Esophagus squamous epithelium (tissue), 5 donors: ENCODE measurements at regions not wholly inside any gene's neighbourhood (a gene's known extent, or its start where the extent isn't known, plus 50 kb on each side); places are given as distances from the start of the nearest gene placed in this dataset.

ENCODE experiments used
- DNase-seq: peaks from one replicate; lab custom pipeline; 2025; lab: John Stamatoyannopoulos, UW
- H3K27ac ChIP-seq, 4 donors: fragments of 200-600 bp; sonication (generic); one replicate each; pipeline ENCODE4 v1.5.1; 2016 to 2019; ENCODE audit warnings: mild to moderate bottlenecking in 1 of 4
- H3K27me3 ChIP-seq, 4 donors: fragments of 200-600 bp; sonication (generic); 1 replicate in 3 of 4; 2 replicates in 1 of 4; pipeline versions ENCODE4 v1.5.1 to v1.6.0; 2017 to 2021; ENCODE audit warnings: antibody characterized with exemption in 1 of 4
- H3K36me3 ChIP-seq, 3 donors: fragments of 200-600 bp; sonication (generic); one replicate each; pipeline ENCODE4 v1.5.1; 2016 to 2019
- H3K4me1 ChIP-seq, 3 donors: fragments of 200-600 bp; sonication (generic); one replicate each; pipeline ENCODE4 v1.5.1; 2017 to 2019
- H3K4me3 ChIP-seq, 4 donors: fragments of 200-600 bp; sonication (generic); 1 replicate in 3 of 4; 2 replicates in 1 of 4; pipeline ENCODE4 v1.5.1; 2016 to 2019; ENCODE audit warnings: mild to moderate bottlenecking in 2 of 4, moderate library complexity in 1 of 4
- H3K9me3 ChIP-seq, 3 donors: fragments of 200-600 bp; sonication (generic); one replicate each; pipeline ENCODE4 v1.5.1; 2016 to 2019
- POLR2A ChIP-seq, 4 donors: fragments of 450-650 bp; IDR thresholded peaks; one replicate each; pipeline ENCODE4 v1.6.1; 2017; ENCODE audit warnings: antibody characterized with exemption in 4 of 4, mild to moderate bottlenecking in 4 of 4, moderate library complexity in 3 of 4
- WGBS, 2 donors: methylation state at CpG; one replicate each; pipeline ENCODE4 v1.1.5; 2018; 5-methylcytosine and 5-hydroxymethylcytosine counted together
- intact Hi-C: fragments of 100-400 bp; cut with DNase I; formaldehyde crosslinking; loops from one replicate; pipeline ENCODE4 v1.15.0; 2022
- TF ChIP-seq, protein P1 (sequence below), 6 experiments: fragments of 450-650 bp in 4 of 6; fragments of 200-600 bp in 2 of 6; sonication (generic) in 2 of 6; IDR thresholded peaks; one replicate each; pipeline ENCODE4 v1.5.1; 2016 to 2019; ENCODE audit warnings: antibody characterized with exemption in 6 of 6, mild to moderate bottlenecking in 4 of 6, moderate library complexity in 4 of 6
- donor health status: DM: yes; HTN: yes; CAD: no.

DNA sequence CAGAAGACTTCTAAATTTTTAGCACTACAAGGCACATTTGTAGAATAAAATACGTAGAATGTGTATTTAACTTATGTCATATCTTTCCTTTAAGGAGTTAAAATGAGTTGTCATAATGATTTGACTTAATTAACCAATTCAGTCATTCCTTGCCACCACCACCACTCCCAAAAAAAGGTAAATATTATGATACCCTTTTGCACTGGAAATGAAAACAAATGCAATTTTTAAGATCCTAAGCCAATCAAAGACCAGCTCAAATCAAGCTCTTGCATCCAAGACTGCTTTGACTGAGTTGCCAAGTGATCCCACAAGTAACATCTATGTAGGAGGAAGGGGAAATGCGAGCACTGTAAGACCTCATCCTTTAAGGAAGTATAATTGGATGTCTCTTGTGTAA is 426.6 kb upstream of the ATP11B start:
- peaks cover 0 to 23% (median 4%) of the 10 kb centered on the region in 3 donors for H3K4me1 ChIP-seq
- no peak overlapping the region for H3K4me3 ChIP-seq
- TF ChIP-seq, protein P1, sequence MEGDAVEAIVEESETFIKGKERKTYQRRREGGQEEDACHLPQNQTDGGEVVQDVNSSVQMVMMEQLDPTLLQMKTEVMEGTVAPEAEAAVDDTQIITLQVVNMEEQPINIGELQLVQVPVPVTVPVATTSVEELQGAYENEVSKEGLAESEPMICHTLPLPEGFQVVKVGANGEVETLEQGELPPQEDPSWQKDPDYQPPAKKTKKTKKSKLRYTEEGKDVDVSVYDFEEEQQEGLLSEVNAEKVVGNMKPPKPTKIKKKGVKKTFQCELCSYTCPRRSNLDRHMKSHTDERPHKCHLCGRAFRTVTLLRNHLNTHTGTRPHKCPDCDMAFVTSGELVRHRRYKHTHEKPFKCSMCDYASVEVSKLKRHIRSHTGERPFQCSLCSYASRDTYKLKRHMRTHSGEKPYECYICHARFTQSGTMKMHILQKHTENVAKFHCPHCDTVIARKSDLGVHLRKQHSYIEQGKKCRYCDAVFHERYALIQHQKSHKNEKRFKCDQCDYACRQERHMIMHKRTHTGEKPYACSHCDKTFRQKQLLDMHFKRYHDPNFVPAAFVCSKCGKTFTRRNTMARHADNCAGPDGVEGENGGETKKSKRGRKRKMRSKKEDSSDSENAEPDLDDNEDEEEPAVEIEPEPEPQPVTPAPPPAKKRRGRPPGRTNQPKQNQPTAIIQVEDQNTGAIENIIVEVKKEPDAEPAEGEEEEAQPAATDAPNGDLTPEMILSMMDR (IDR thresholded peaks at IDR 0.05): no peak
- no peak for TF ChIP-seq POLR2A (IDR thresholded peaks at IDR 0.05)
- H3K9me3 ChIP-seq: no peaks in the 10 kb centered on the region
- no peaks in the 10 kb centered on the region for H3K27me3 ChIP-seq
- 80 to 83% methylated on average over 2 of the region's 2 CpGs for WGBS, 2 donors
- intact Hi-C loops: no loop called here
- no peaks in the 10 kb centered on the region for H3K36me3 ChIP-seq
- DNase-seq: no peak
- H3K27ac ChIP-seq: no peak overlapping the region

DNA sequence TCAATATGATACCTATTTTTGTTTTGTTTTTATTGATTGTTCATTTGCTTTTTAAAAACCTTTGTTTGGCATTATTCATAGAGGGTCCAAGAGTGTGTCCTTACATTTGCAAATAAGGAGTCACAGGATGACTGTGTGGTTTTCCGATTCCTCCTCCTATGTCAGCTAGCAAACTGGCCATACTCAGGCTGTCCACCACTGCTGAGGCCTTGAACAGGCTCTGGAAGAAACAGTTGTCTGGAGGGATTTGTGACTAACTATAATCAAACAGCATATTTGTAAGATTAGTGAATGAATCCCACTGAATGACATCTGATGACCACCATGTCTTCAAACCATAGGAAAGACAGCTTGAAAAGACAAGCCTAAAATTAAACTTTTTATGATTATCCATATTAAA is 423.4 kb upstream of the ATP11B start:
- H3K27me3 ChIP-seq: no peaks in the 10 kb centered on the region
- no peaks in the 10 kb centered on the region for H3K36me3 ChIP-seq
- intact Hi-C loops: no loop called here
- H3K9me3 ChIP-seq: no peaks in the 10 kb centered on the region
- TF ChIP-seq, protein P1 (IDR thresholded peaks at IDR 0.05): no peak
- no peak for TF ChIP-seq POLR2A (IDR thresholded peaks at IDR 0.05)
- 100% methylated on average over 1 of the region's 1 CpG for WGBS, 2 donors
- H3K27ac ChIP-seq: no peak overlapping the region
- no peak for DNase-seq
- H3K4me3 ChIP-seq: no peak overlapping the region
- H3K4me1 ChIP-seq: peaks cover 0 to 24% (median 4%) of the 10 kb centered on the region in 3 donors

DNA sequence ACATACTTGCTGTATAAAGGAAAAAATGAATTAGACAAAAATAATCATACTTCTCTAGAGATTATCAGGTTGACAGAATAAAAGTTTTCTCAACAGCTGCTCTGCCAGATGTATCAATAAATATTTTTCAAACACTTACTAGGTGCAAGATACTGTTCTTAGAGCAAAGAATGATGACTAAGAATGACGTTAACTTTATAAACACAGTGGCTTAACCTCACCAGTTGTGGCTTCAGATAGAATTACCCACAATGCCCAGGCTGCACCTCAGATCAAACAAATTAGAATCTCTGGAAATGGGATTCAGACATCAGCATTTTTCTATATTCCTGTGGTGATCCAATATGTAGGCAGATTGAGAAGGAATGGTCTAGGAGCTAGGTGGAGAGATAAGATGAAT is 422.4 kb upstream of the ATP11B start:
- no peak for DNase-seq
- Histone ChIP-seq H3K27ac (no peak overlapping the region), H3K4me1 (peaks cover 0 to 13% (median 0%) of the 10 kb centered on the region in 3 donors), H3K4me3 (no peak overlapping the region), H3K36me3 (no peaks in the 10 kb centered on the region), H3K9me3 (no peaks in the 10 kb centered on the region), H3K27me3 (no peaks in the 10 kb centered on the region)
- 13 to 26% methylated on average over 1 of the region's 1 CpG for WGBS, 2 donors
- intact Hi-C loops: no loop called here
- TF ChIP-seq POLR2A (IDR thresholded peaks at IDR 0.05): no peak
- TF ChIP-seq, protein P1 (IDR thresholded peaks at IDR 0.05): no peak

DNA sequence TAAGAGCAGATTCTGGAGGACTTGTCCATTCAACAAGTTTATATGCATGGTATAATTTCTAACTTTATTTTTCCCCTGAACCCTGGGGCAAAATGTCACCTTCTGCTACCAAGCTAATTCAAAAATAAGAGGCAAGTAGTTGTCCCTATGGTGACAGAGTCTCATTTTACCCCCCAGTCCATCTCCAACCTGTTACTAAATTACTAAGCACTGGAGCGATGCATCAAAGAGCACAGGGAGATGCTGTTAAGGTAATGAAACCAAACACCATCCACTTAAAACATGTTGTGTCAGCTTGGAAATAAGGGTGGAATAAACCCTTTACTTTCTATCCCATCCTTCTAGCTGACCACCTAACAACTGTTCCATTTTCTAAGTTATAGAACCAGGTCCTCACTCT is 417.4 kb upstream of the ATP11B start:
- DNase-seq: no peak
- TF ChIP-seq, protein P1 (IDR thresholded peaks at IDR 0.05): no peak
- TF ChIP-seq POLR2A (IDR thresholded peaks at IDR 0.05): no peak
- Histone ChIP-seq H3K4me3 (no peak overlapping the region), H3K27ac (no peak overlapping the region), H3K4me1 (peaks cover 0 to 9% (median 0%) of the 10 kb centered on the region in 3 donors), H3K9me3 (no peaks in the 10 kb centered on the region), H3K27me3 (no peaks in the 10 kb centered on the region), H3K36me3 (no peaks in the 10 kb centered on the region)
- WGBS, 2 donors: 86 to 88% methylated on average over 1 of the region's 1 CpG
- intact Hi-C loops: no loop called here

DNA sequence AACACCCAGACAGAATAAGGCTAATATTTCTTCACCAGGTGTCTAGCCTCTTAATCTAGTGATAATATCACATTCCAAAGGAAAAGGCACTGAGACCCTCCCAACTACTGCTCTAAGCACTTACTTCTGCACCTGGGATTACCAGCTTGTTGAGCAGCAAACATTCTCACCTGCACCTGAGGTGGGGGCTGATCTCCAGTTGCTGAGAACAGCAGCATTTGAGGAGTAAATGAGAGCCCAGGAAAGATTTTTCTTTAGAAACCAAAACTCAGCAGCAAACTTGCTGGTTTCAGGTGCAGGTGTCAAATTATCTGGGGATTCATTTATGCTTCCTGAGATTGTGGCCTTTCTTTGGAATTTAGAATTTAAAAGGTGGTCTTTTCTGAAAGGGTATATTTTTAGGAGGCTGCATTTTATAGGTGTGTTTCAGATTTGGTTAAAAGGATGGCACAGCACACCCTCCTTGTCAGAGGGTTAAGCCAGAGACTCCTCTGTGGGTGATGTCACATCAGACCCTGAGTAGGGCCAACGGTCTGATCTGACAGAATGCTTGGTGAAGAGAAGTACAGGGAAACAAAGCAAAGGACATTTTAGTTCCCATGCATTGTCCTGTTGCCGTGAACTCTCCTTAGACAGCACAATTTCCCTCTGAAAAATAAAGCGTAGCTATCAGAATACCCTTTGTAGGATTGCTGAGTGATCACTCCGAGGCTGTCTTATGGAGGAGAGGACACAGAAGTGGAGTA is 411.0 kb upstream of the ATP11B start:
- Histone ChIP-seq H3K4me1 (peaks cover 0 to 7% (median 0%) of the 10 kb centered on the region in 3 donors), H3K27me3 (no peaks in the 10 kb centered on the region), H3K27ac (no peak overlapping the region), H3K36me3 (no peaks in the 10 kb centered on the region), H3K4me3 (no peak overlapping the region), H3K9me3 (no peaks in the 10 kb centered on the region)
- 82 to 87% methylated on average over 4 of the region's 4 CpGs for WGBS, 2 donors
- intact Hi-C loops: no loop called here
- TF ChIP-seq POLR2A (IDR thresholded peaks at IDR 0.05): no peak
- TF ChIP-seq, protein P1 (IDR thresholded peaks at IDR 0.05): no peak
- DNase-seq: no peak
